Neuronal stem cell (in vitro differentiated cells): ENCODE measurements at regions not wholly inside any gene's neighbourhood (a gene's known extent, or its start where the extent isn't known, plus 50 kb on each side); places are given as distances from the start of the nearest gene placed in this dataset.

ENCODE experiments used
- DNase-seq: peaks from one replicate; pipeline ENCODE4 v3.0.0-alpha.2; 2013; ENCODE audit warnings: low spot score
- H2AFZ ChIP-seq: one replicate; pipeline ENCODE4 v1.6.1; 2013; ENCODE audit warnings: mild to moderate bottlenecking, low read length, inconsistent platforms
- H2AK5ac ChIP-seq: 2 replicates; pipeline ENCODE4 v1.6.1; 2013; ENCODE audit warnings: low read depth, mild to moderate bottlenecking, inconsistent platforms, low read length, moderate library complexity, mixed read lengths
- H2BK120ac ChIP-seq: 2 replicates; pipeline ENCODE4 v1.6.1; 2013; ENCODE audit warnings: low read depth, mild to moderate bottlenecking, inconsistent platforms, low read length, moderate library complexity, mixed read lengths
- H2BK12ac ChIP-seq: one replicate; pipeline ENCODE4 v1.6.1; 2013; ENCODE audit warnings: low read length, inconsistent platforms
- H2BK15ac ChIP-seq: 2 replicates; pipeline ENCODE4 v1.6.1; 2013; ENCODE audit warnings: mild to moderate bottlenecking, low read length, inconsistent platforms, mixed read lengths
- H2BK5ac ChIP-seq: one replicate; pipeline ENCODE4 v1.6.1; 2013; ENCODE audit warnings: inconsistent platforms, mild to moderate bottlenecking, low read length, moderate library complexity
- H3K14ac ChIP-seq: one replicate; pipeline ENCODE4 v1.6.1; 2013; ENCODE audit warnings: low read length, inconsistent platforms
- H3K18ac ChIP-seq: 2 replicates; pipeline ENCODE4 v1.6.1; 2013; ENCODE audit warnings: low read length, inconsistent platforms
- H3K23ac ChIP-seq: 2 replicates; pipeline ENCODE4 v1.6.1; 2013; ENCODE audit warnings: low read depth, mild to moderate bottlenecking, mixed read lengths, low read length, inconsistent platforms; ENCODE audit not compliant: poor library complexity
- H3K27ac ChIP-seq: replicated peaks from 3 replicates; pipeline ENCODE4 v1.5.1; 2013; ENCODE audit warnings: low read length, inconsistent platforms
- H3K27me3 ChIP-seq, 3 experiments: 2 replicates each; pipeline ENCODE4 v1.6.1; 2013; ENCODE audit warnings: low read length in 3 of 3, mild to moderate bottlenecking in 2 of 3, inconsistent platforms in 1 of 3, low read depth in 1 of 3, mixed read lengths in 1 of 3, moderate library complexity in 1 of 3; ENCODE audit not compliant: control insufficient read depth in 3 of 3, insufficient read depth in 3 of 3
- H3K36me3 ChIP-seq, 2 donors: replicated peaks in 1 of 2; 2 replicates each; pipeline ENCODE4 v1.6.1; 2013; ENCODE audit warnings: low read length in 2 of 2; ENCODE audit not compliant: control insufficient read depth in 2 of 2, insufficient read depth in 2 of 2
- H3K4ac ChIP-seq: 2 replicates; pipeline ENCODE4 v1.6.1; 2013; ENCODE audit warnings: inconsistent platforms, mild to moderate bottlenecking, low read length, moderate library complexity
- H3K4me1 ChIP-seq, 2 donors: 1 replicate in 1 of 2; 2 replicates in 1 of 2; pipeline ENCODE4 v1.6.1; 2013; ENCODE audit warnings: low read length in 2 of 2, low read depth in 1 of 2; ENCODE audit not compliant: control insufficient read depth in 2 of 2, insufficient read depth in 1 of 2
- H3K4me2 ChIP-seq: one replicate; pipeline ENCODE4 v1.6.1; 2013; ENCODE audit warnings: mild to moderate bottlenecking, low read length, inconsistent platforms; ENCODE audit not compliant: insufficient read depth, poor library complexity, severe bottlenecking
- H3K4me3 ChIP-seq, 2 donors: 2 replicates each; pipeline ENCODE4 v1.5.1; 2013; ENCODE audit warnings: low read length in 2 of 2, mild to moderate bottlenecking in 2 of 2, inconsistent platforms in 1 of 2, moderate library complexity in 1 of 2
- H3K79me1 ChIP-seq: one replicate; pipeline ENCODE4 v1.6.1; 2013; ENCODE audit warnings: low read depth, mild to moderate bottlenecking, inconsistent platforms, low read length, moderate library complexity
- H3K9ac ChIP-seq: one replicate; pipeline ENCODE4 v1.6.1; 2013; ENCODE audit warnings: mild to moderate bottlenecking, low read depth, low read length, inconsistent platforms; ENCODE audit not compliant: poor library complexity
- H3K9me3 ChIP-seq, 2 donors: replicated peaks in 1 of 2; 2 replicates each; pipeline versions ENCODE3 to v1.6.1; 2013; ENCODE audit warnings: low read length in 2 of 2, mild to moderate bottlenecking in 2 of 2, inconsistent platforms in 1 of 2, low read depth in 1 of 2, mixed read lengths in 1 of 2, moderate library complexity in 1 of 2; ENCODE audit not compliant: control insufficient read depth in 2 of 2, insufficient read depth in 1 of 2
- H4K8ac ChIP-seq: one replicate; pipeline ENCODE4 v1.6.1; 2013; ENCODE audit warnings: low read depth, mild to moderate bottlenecking, inconsistent platforms, low read length, moderate library complexity
- H4K91ac ChIP-seq: one replicate; pipeline ENCODE4 v1.6.1; 2013; ENCODE audit warnings: low read length, low read depth, mild to moderate bottlenecking, inconsistent platforms; ENCODE audit not compliant: poor library complexity
- WGBS, 2 donors: extraction: QIAGEN DNeasy Blood & Tissue Kit; methylation state at CpG; one replicate each; pipeline ENCODE4 v1.1.7; 2013; ENCODE audit warnings: missing lambda C conversion rate in 2 of 2, mixed read lengths in 1 of 2; ENCODE audit not compliant: insufficient read length in 2 of 2, insufficient replicate concordance in 1 of 2; ENCODE audit errors: extremely low coverage in 2 of 2; 5-methylcytosine and 5-hydroxymethylcytosine counted together

GRCh38 chr7:19999681-20000080 is 217.5 kb downstream of the MACC1 start:
- DNase-seq: no peak

GRCh38 chr7:19991936-19992335 is 218.5 kb upstream of the TMEM196 start:
- Histone ChIP-seq H2BK120ac (no peak overlapping the region), H3K4me3 (no peak overlapping the region), H3K27me3 (no peaks in the 10 kb centered on the region), H3K4me2 (no peak overlapping the region), H3K18ac (no peak overlapping the region), H3K27ac (no peak overlapping the region), H3K9me3 (no peaks in the 10 kb centered on the region), H3K4me1 (no peaks in the 10 kb centered on the region), H3K9ac (no peak overlapping the region), H3K14ac (no peak overlapping the region), H3K79me1 (no peaks in the 10 kb centered on the region), H2BK12ac (no peak overlapping the region), H4K8ac (no peak overlapping the region), H2AFZ (no peak overlapping the region), H3K36me3 (no peaks in the 10 kb centered on the region), H3K4ac (no peak overlapping the region), H2BK5ac (no peak overlapping the region), H3K23ac (no peak overlapping the region), H2BK15ac (no peak overlapping the region), H2AK5ac (no peak overlapping the region), H4K91ac (no peak overlapping the region)
- DNase-seq: no peak
- no CpG with 5 or more reads among the region's 2 CpGs for WGBS, 2 donors

More at GRCh38 chr7:19999681-20000080, 217.5 kb downstream of the MACC1 start:
- WGBS, 2 donors: no CpG with 5 or more reads among the region's 1 CpG
- no peak overlapping the region for H2AFZ ChIP-seq
- H3K9me3 ChIP-seq: no peaks in the 10 kb centered on the region
- H4K91ac ChIP-seq: no peak overlapping the region
- H3K4me3 ChIP-seq: no peak overlapping the region
- H2BK12ac ChIP-seq: no peak overlapping the region
- H3K23ac ChIP-seq: no peak overlapping the region
- no peaks in the 10 kb centered on the region for H3K4me1 ChIP-seq
- no peak overlapping the region for H3K18ac ChIP-seq
- no peak overlapping the region for H4K8ac ChIP-seq
- H3K4me2 ChIP-seq: no peak overlapping the region
- no peak overlapping the region for H3K9ac ChIP-seq
- no peak overlapping the region for H3K14ac ChIP-seq
- H3K4ac ChIP-seq: no peak overlapping the region
- no peak overlapping the region for H2AK5ac ChIP-seq
- H3K79me1 ChIP-seq: no peaks in the 10 kb centered on the region
- no peak overlapping the region for H2BK15ac ChIP-seq
- H2BK120ac ChIP-seq: no peak overlapping the region
- H3K27ac ChIP-seq: no peak overlapping the region
- H3K27me3 ChIP-seq: no peaks in the 10 kb centered on the region
- no peak overlapping the region for H2BK5ac ChIP-seq
- no peaks in the 10 kb centered on the region for H3K36me3 ChIP-seq

- Histone ChIP-seq H2BK12ac (no peak overlapping the region), H4K91ac (no peak overlapping the region), H2BK5ac (no peak overlapping the region), H3K79me1 (no peaks in the 10 kb centered on the region), H2AFZ (no peak overlapping the region), H2AK5ac (no peak overlapping the region), H3K27me3 (no peaks in the 10 kb centered on the region), H3K4ac (no peak overlapping the region), H3K9me3 (no peaks in the 10 kb centered on the region), H2BK15ac (no peak overlapping the region), H3K4me2 (no peak overlapping the region), H2BK120ac (no peak overlapping the region), H3K9ac (no peak overlapping the region), H3K18ac (no peak overlapping the region), H3K14ac (no peak overlapping the region), H3K4me1 (no peaks in the 10 kb centered on the region), H4K8ac (no peak overlapping the region), H3K36me3 (no peaks in the 10 kb centered on the region), H3K23ac (no peak overlapping the region), H3K4me3 (no peak overlapping the region), H3K27ac (no peak overlapping the region)
- no peak for DNase-seq
- WGBS, 2 donors: no CpG with 5 or more reads among the region's 2 CpGs
Measured at GRCh38 chr7:19989906-19990305, 216.5 kb upstream of the TMEM196 start.

- no peak for DNase-seq
- Histone ChIP-seq H3K4me3 (no peak overlapping the region), H3K27me3 (no peaks in the 10 kb centered on the region), H3K79me1 (no peaks in the 10 kb centered on the region), H3K9me3 (no peaks in the 10 kb centered on the region), H2BK120ac (no peak overlapping the region), H4K91ac (no peak overlapping the region), H3K4me2 (no peak overlapping the region), H3K14ac (no peak overlapping the region), H2BK5ac (no peak overlapping the region), H3K27ac (no peak overlapping the region), H3K23ac (no peak overlapping the region), H3K4ac (no peak overlapping the region), H3K9ac (no peak overlapping the region), H4K8ac (no peak overlapping the region), H3K4me1 (no peaks in the 10 kb centered on the region), H2AK5ac (no peak overlapping the region), H3K18ac (no peak overlapping the region), H2AFZ (no peak overlapping the region), H3K36me3 (no peaks in the 10 kb centered on the region), H2BK15ac (no peak overlapping the region), H2BK12ac (no peak overlapping the region)
- WGBS, 2 donors: no CpG with 5 or more reads among the region's 2 CpGs
Measured at GRCh38 chr7:19988860-19989259, 215.4 kb upstream of the TMEM196 start.
